ENCODE measurements at regions not wholly inside any gene's neighbourhood (a gene's known extent, or its start where the extent isn't known, plus 50 kb on each side); places are given as distances from the start of the nearest gene placed in this dataset.

- Histone ChIP-seq H3K4me3 (ENCODE audit: low read depth in 2 of 2, low read length in 1 of 2) (no peak overlapping the region), H3K9me3 (peaks cover 11% of the 10 kb centered on the region; the same call in 1 of the 2 replicates), H3K9me2 (no peaks in the 10 kb centered on the region), H3F3A (replicated peaks; ENCODE audit: insufficient read depth) (no peaks in the 10 kb centered on the region), H3K4me2 (no peak overlapping the region), H3K79me2 (ENCODE audit: insufficient read depth) (no peaks in the 10 kb centered on the region), H3K36me3 (replicated peaks in 1 of 2; ENCODE audit: control insufficient read depth in 1 of 2, insufficient read depth in 2 of 2, low read length in 1 of 2) (no peaks in the 10 kb centered on the region), H3K27ac (ENCODE audit: low read depth in 2 of 2, low read length in 1 of 2) (no peak overlapping the region; a peak in 1 of 4 replicates), H4K20me1 (ENCODE audit: insufficient read depth) (no peaks in the 10 kb centered on the region), H3K27me3 (ENCODE audit: insufficient read depth) (no peaks in the 10 kb centered on the region), H3K4me1 (ENCODE audit: control insufficient read depth in 1 of 2, insufficient read depth in 2 of 2, low read depth in 1 of 2, low read length in 1 of 2) (no peaks in the 10 kb centered on the region), H3K9ac (no peak overlapping the region), H2AFZ (ENCODE audit: low read depth) (no peak overlapping the region)
- WGBS (ENCODE audit: low lambda C conversion rate): 31% methylated on average over 4 of the region's 4 CpGs
- POLR2A ChIA-PET: no interaction called here
- CTCF ChIA-PET: interaction anchor here (1.6 to 4.8 kb wide), 3 partner anchors 20 to 226 kb away, joined by 5 to 20 read pairs (median 13); no protein-coding TSS in a partner anchor
- no peak for DNase-seq
- TF ChIP-seq GABPA (IDR thresholded peaks at IDR 0.05; ENCODE audit: low read depth): no peak
- no peak for TF ChIP-seq NRF1 (IDR thresholded peaks at IDR 0.05; ENCODE audit: low read depth, low read length)
- TF ChIP-seq NFIC (IDR thresholded peaks at IDR 0.05; ENCODE audit: borderline replicate concordance): peak; percentile 62; the same call in 1 of the 2 replicates
- TF ChIP-seq RAD21 (IDR thresholded peaks at IDR 0.05; ENCODE audit: low read length): no peak
- TF ChIP-seq FOSL2 (IDR thresholded peaks at IDR 0.05; ENCODE audit: borderline replicate concordance, low read depth): 0 out of 2 replicates have a peak, but pooled peaks have one; percentile 33
- TF ChIP-seq EZH2phosphoT487 (IDR thresholded peaks at IDR 0.05; ENCODE audit: borderline replicate concordance, low read depth): no peak
- TF ChIP-seq TAF1 (IDR thresholded peaks at IDR 0.05; ENCODE audit: borderline replicate concordance, low read depth, low read length): no peak
- TF ChIP-seq SMC3 (IDR thresholded peaks at IDR 0.05; ENCODE audit: low read depth, low read length): no peak
- no peak for TF ChIP-seq PBX3 (IDR thresholded peaks at IDR 0.05)
- TF ChIP-seq TEAD4 (IDR thresholded peaks at IDR 0.05; ENCODE audit: borderline replicate concordance, insufficient read depth): no peak
- TF ChIP-seq SIN3A (IDR thresholded peaks at IDR 0.05; ENCODE audit: borderline replicate concordance, low read depth, low read length): no peak
- TF ChIP-seq USF1 (IDR thresholded peaks at IDR 0.05; ENCODE audit: borderline replicate concordance, low read depth): no peak
- peak; percentile 70 for TF ChIP-seq TCF12 (IDR thresholded peaks at IDR 0.05)
- TF ChIP-seq RCOR1 (IDR thresholded peaks at IDR 0.05; ENCODE audit: low read length): no peak
- no peak for TF ChIP-seq ELF1 (IDR thresholded peaks at IDR 0.05)
- TF ChIP-seq RFX5 (IDR thresholded peaks at IDR 0.05; ENCODE audit: low read length): no peak
- TF ChIP-seq RXRA (IDR thresholded peaks at IDR 0.05; ENCODE audit: borderline replicate concordance, low read depth): no peak
- no peak for TF ChIP-seq EP300 (IDR thresholded peaks at IDR 0.05; ENCODE audit: borderline replicate concordance in 1 of 2, low read depth in 1 of 2, low read length in 1 of 2)
- no peak for TF ChIP-seq FOXJ3 (CRISPR knock-in tag; IDR thresholded peaks at IDR 0.05)
- TF ChIP-seq REST (IDR thresholded peaks at IDR 0.05; ENCODE audit: low read depth, low read length): no peak
- TF ChIP-seq CHD2 (IDR thresholded peaks at IDR 0.05; ENCODE audit: low read length, partially characterized antibody): no peak
- no peak for TF ChIP-seq POLR2AphosphoS5 (IDR thresholded peaks at IDR 0.05; ENCODE audit: low read depth, low read length)
- TF ChIP-seq FOXM1 (IDR thresholded peaks at IDR 0.05; ENCODE audit: low read depth): no peak
- TF ChIP-seq GATA2 (CRISPR knock-in tag; IDR thresholded peaks at IDR 0.05): no peak
- TF ChIP-seq MEF2A (IDR thresholded peaks at IDR 0.05; ENCODE audit: borderline replicate concordance, low read depth): no peak
- no peak for TF ChIP-seq MAX (IDR thresholded peaks at IDR 0.05; ENCODE audit: low read depth)
- TF ChIP-seq IRF3 (IDR thresholded peaks at IDR 0.05; ENCODE audit: low read depth, low read length): no peak
- no peak for TF ChIP-seq MXI1 (IDR thresholded peaks at IDR 0.05; ENCODE audit: low read depth, low read length)
These were observed 87.8 kb upstream of the BMAL1 start for GRCh38 chr11:13189561-13190426.

Data from SK-N-SH (cell line).